ENCODE measurements at regions not wholly inside any gene's neighbourhood (a gene's known extent, or its start where the extent isn't known, plus 50 kb on each side); places are given as distances from the start of the nearest gene placed in this dataset.

GRCh38 chr3:21357241-21357640 is 393.8 kb downstream of the ZNF385D start:
- H3K9me3 Mint-ChIP-seq, result peaks cover 4 to 7% of the 10 kb centered on the region in 2 donors
- DNase-seq (no peak), ATAC-seq (replicated peaks) (no peak)
- H3K4me3 Mint-ChIP-seq, result no peak overlapping the region
- no peaks in the 10 kb centered on the region for H3K27me3 Mint-ChIP-seq
- H3K4me1 Mint-ChIP-seq (ENCODE audit: low read depth in 2 of 2), result no peaks in the 10 kb centered on the region
- H3K36me3 Mint-ChIP-seq (ENCODE audit: insufficient read depth), result no peaks in the 10 kb centered on the region
- H3K27ac Mint-ChIP-seq, result no peak overlapping the region

GRCh38 chr3:21356402-21356801 is 394.6 kb downstream of the ZNF385D start:
- no peaks in the 10 kb centered on the region for H3K4me1 Mint-ChIP-seq (ENCODE audit: low read depth in 2 of 2)
- ATAC-seq (replicated peaks) (no peak), DNase-seq (no peak)
- no peak overlapping the region for H3K4me3 Mint-ChIP-seq
- peaks cover 6 to 14% of the 10 kb centered on the region in 2 donors for H3K9me3 Mint-ChIP-seq
- H3K27ac Mint-ChIP-seq, result no peak overlapping the region
- no peaks in the 10 kb centered on the region for H3K36me3 Mint-ChIP-seq (ENCODE audit: insufficient read depth)
- no peaks in the 10 kb centered on the region for H3K27me3 Mint-ChIP-seq

- no peak for DNase-seq
- Mint-ChIP-seq H3K9me3 (peaks cover 2 to 12% of the 10 kb centered on the region in 2 donors), H3K27ac (no peak overlapping the region), H3K4me1 (ENCODE audit: low read depth in 2 of 2) (no peaks in the 10 kb centered on the region), H3K27me3 (no peaks in the 10 kb centered on the region), H3K36me3 (ENCODE audit: insufficient read depth) (no peaks in the 10 kb centered on the region), H3K4me3 (no peak overlapping the region)
- ATAC-seq (replicated peaks), result no peak
Observed at GRCh38 chr3:21345382-21345976, 405.5 kb downstream of the ZNF385D start.

GRCh38 chr3:21331857-21332256 is 419.2 kb downstream of the ZNF385D start:
- ATAC-seq (replicated peaks) (no peak), DNase-seq (no peak)
- H3K4me1 Mint-ChIP-seq (ENCODE audit: low read depth in 2 of 2), result no peaks in the 10 kb centered on the region
- H3K27ac Mint-ChIP-seq, result no peak overlapping the region
- no peaks in the 10 kb centered on the region for H3K27me3 Mint-ChIP-seq
- peaks cover 3% of the 10 kb centered on the region for H3K36me3 Mint-ChIP-seq (ENCODE audit: insufficient read depth)
- H3K4me3 Mint-ChIP-seq, result no peak overlapping the region
- peaks cover 8 to 9% of the 10 kb centered on the region in 2 donors for H3K9me3 Mint-ChIP-seq

- Mint-ChIP-seq H3K27ac (no peak overlapping the region), H3K27me3 (no peaks in the 10 kb centered on the region), H3K4me1 (ENCODE audit: low read depth in 2 of 2) (no peaks in the 10 kb centered on the region), H3K9me3 (peaks cover 6 to 9% of the 10 kb centered on the region in 2 donors), H3K4me3 (no peak overlapping the region), H3K36me3 (ENCODE audit: insufficient read depth) (peaks cover 3% of the 10 kb centered on the region)
- no peak for ATAC-seq (replicated peaks)
- no peak for DNase-seq
Observed at GRCh38 chr3:21331321-21331720, 419.7 kb downstream of the ZNF385D start.

- no peak for ATAC-seq (replicated peaks)
- peak overlapping the region; percentile 6 to 11 for H3K4me3 Mint-ChIP-seq
Observed at GRCh38 chr3:21330293-21330692, 420.7 kb downstream of the ZNF385D start.

GRCh38 chr3:21328711-21329390 is 422.2 kb downstream of the ZNF385D start:
- no peaks in the 10 kb centered on the region for H3K4me1 Mint-ChIP-seq (ENCODE audit: low read depth in 2 of 2)
- H3K27ac Mint-ChIP-seq, result no peak overlapping the region
- H3K9me3 Mint-ChIP-seq, result peaks cover 0 to 6% of the 10 kb centered on the region in 2 donors
- H3K36me3 Mint-ChIP-seq (ENCODE audit: insufficient read depth), result peaks cover 3% of the 10 kb centered on the region
- H3K27me3 Mint-ChIP-seq, result no peaks in the 10 kb centered on the region
- no peak for ATAC-seq (replicated peaks)
- no peak for DNase-seq
- no peak overlapping the region for H3K4me3 Mint-ChIP-seq

More at GRCh38 chr3:21330293-21330692, 420.7 kb downstream of the ZNF385D start:
- H3K9me3 Mint-ChIP-seq, result peaks cover 2 to 8% of the 10 kb centered on the region in 2 donors
- no peak overlapping the region for H3K27ac Mint-ChIP-seq
- no peaks in the 10 kb centered on the region for H3K27me3 Mint-ChIP-seq
- DNase-seq, result no peak
- H3K4me1 Mint-ChIP-seq (ENCODE audit: low read depth in 2 of 2), result no peaks in the 10 kb centered on the region
- H3K36me3 Mint-ChIP-seq (ENCODE audit: insufficient read depth), result peaks cover 3% of the 10 kb centered on the region

GRCh38 chr3:21326704-21327475 is 424.1 kb downstream of the ZNF385D start:
- DNase-seq, result no peak
- no peak for ATAC-seq (replicated peaks)
- Mint-ChIP-seq H3K4me1 (ENCODE audit: low read depth in 2 of 2) (no peaks in the 10 kb centered on the region), H3K27me3 (no peaks in the 10 kb centered on the region), H3K27ac (no peak overlapping the region), H3K36me3 (ENCODE audit: insufficient read depth) (no peaks in the 10 kb centered on the region), H3K4me3 (no peak overlapping the region), H3K9me3 (peaks cover 0 to 6% of the 10 kb centered on the region in 2 donors)

GRCh38 chr3:21314688-21315087 is 436.3 kb downstream of the ZNF385D start:
- H3K27ac Mint-ChIP-seq, result no peak overlapping the region
- H3K27me3 Mint-ChIP-seq, result no peaks in the 10 kb centered on the region
- ATAC-seq (replicated peaks) (no peak), DNase-seq (no peak)
- H3K9me3 Mint-ChIP-seq, result peaks cover 9 to 19% of the 10 kb centered on the region in 2 donors
- H3K4me1 Mint-ChIP-seq (ENCODE audit: low read depth in 2 of 2), result no peaks in the 10 kb centered on the region
- H3K36me3 Mint-ChIP-seq (ENCODE audit: insufficient read depth), result no peaks in the 10 kb centered on the region
- H3K4me3 Mint-ChIP-seq, result no peak overlapping the region

- Mint-ChIP-seq H3K9me3 (peaks cover 9% of the 10 kb centered on the region in 2 donors), H3K27me3 (no peaks in the 10 kb centered on the region), H3K4me3 (no peak overlapping the region), H3K4me1 (ENCODE audit: low read depth in 2 of 2) (no peaks in the 10 kb centered on the region), H3K27ac (no peak overlapping the region), H3K36me3 (ENCODE audit: insufficient read depth) (no peaks in the 10 kb centered on the region)
- DNase-seq (no peak), ATAC-seq (replicated peaks) (no peak)
Observed at GRCh38 chr3:21310891-21311290, 440.1 kb downstream of the ZNF385D start.

- Mint-ChIP-seq H3K4me1 (ENCODE audit: low read depth in 2 of 2) (no peaks in the 10 kb centered on the region), H3K27me3 (no peaks in the 10 kb centered on the region), H3K36me3 (ENCODE audit: insufficient read depth) (no peaks in the 10 kb centered on the region), H3K4me3 (no peak overlapping the region), H3K9me3 (peaks cover 8 to 9% of the 10 kb centered on the region in 2 donors), H3K27ac (no peak overlapping the region)
- DNase-seq (no peak), ATAC-seq (replicated peaks) (no peak)
Observed at GRCh38 chr3:21310161-21310560, 440.8 kb downstream of the ZNF385D start.

GRCh38 chr3:21297304-21297703 is 453.7 kb downstream of the ZNF385D start:
- Mint-ChIP-seq H3K4me3 (no peak overlapping the region), H3K36me3 (ENCODE audit: insufficient read depth) (peaks cover 3% of the 10 kb centered on the region), H3K9me3 (peaks cover 6 to 11% of the 10 kb centered on the region in 2 donors)

GRCh38 chr3:21294768-21295167 is 456.2 kb downstream of the ZNF385D start:
- DNase-seq (no peak), ATAC-seq (replicated peaks) (no peak)
- Mint-ChIP-seq H3K27ac (no peak overlapping the region), H3K9me3 (peaks cover 7 to 17% of the 10 kb centered on the region in 2 donors), H3K4me1 (ENCODE audit: low read depth in 2 of 2) (no peaks in the 10 kb centered on the region), H3K36me3 (ENCODE audit: insufficient read depth) (peaks cover 3% of the 10 kb centered on the region), H3K4me3 (no peak overlapping the region), H3K27me3 (no peaks in the 10 kb centered on the region)

More at GRCh38 chr3:21297304-21297703, 453.7 kb downstream of the ZNF385D start:
- no peaks in the 10 kb centered on the region for H3K27me3 Mint-ChIP-seq
- DNase-seq (no peak), ATAC-seq (replicated peaks) (no peak)
- no peaks in the 10 kb centered on the region for H3K4me1 Mint-ChIP-seq (ENCODE audit: low read depth in 2 of 2)
- no peak overlapping the region for H3K27ac Mint-ChIP-seq

GRCh38 chr3:21292971-21293370 is 458.0 kb downstream of the ZNF385D start:
- no peaks in the 10 kb centered on the region for H3K4me1 Mint-ChIP-seq (ENCODE audit: low read depth in 2 of 2)
- H3K9me3 Mint-ChIP-seq, result peaks cover 3 to 8% of the 10 kb centered on the region in 2 donors
- no peak overlapping the region for H3K27ac Mint-ChIP-seq
- no peaks in the 10 kb centered on the region for H3K27me3 Mint-ChIP-seq
- no peak overlapping the region for H3K4me3 Mint-ChIP-seq
- H3K36me3 Mint-ChIP-seq (ENCODE audit: insufficient read depth), result peaks cover 2% of the 10 kb centered on the region
- DNase-seq, result no peak
- no peak for ATAC-seq (replicated peaks)
